ENCODE measurements at regions not wholly inside any gene's neighbourhood (a gene's known extent, or its start where the extent isn't known, plus 50 kb on each side); places are given as distances from the start of the nearest gene placed in this dataset.

- DNase-seq = no peak
Measured at GRCh38 chr21:40990366-40990765, 143.4 kb upstream of the DSCAM start.

DNA sequence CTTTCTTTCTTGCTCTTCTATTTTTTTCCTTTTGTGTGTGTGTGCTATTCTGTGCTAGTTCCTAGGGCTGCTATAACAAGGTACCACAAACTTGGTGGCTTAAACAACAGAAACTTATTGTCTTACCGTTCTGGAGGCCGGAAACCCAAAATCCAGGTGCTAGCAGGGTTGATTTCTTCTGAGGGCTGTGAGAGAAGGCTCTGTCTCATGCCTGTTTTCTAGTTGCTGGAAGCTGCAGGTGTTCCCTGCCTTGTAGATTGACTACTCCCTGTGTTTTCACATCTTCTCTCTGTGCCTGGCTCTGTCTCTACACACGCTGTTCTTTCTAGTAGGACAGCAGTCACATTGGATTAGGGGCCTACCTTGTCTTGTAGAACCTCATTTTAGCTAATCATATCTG, 150.9 kb upstream of the DSCAM start:
- no peak for DNase-seq

GRCh38 chr21:41000838-41001237, 153.9 kb upstream of the DSCAM start:
- DNase-seq = no peak

DNA sequence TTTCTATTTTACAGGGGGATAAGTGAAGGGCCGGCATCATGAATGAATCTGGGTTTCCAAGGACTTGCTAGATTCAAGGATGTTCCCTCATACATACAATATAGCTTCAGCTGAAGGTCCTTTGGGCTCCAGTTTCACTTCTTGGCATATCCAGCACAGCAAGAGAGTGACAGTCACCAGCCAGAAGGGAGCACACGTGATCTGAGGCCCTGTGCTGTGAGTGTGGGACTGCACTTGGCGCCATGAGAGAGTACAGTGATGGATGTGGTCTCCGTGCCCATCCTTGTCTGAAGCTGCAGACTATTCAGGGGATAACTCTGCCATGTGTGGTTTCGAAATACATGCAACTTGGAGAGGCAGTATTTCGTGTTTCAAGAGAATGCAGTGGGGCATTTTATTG, 159.7 kb upstream of the DSCAM start:
- no peak for DNase-seq

- DNase-seq = no peak
Measured at GRCh38 chr21:41008351-41008750, 159.6 kb upstream of the BACE2 start.

DNA sequence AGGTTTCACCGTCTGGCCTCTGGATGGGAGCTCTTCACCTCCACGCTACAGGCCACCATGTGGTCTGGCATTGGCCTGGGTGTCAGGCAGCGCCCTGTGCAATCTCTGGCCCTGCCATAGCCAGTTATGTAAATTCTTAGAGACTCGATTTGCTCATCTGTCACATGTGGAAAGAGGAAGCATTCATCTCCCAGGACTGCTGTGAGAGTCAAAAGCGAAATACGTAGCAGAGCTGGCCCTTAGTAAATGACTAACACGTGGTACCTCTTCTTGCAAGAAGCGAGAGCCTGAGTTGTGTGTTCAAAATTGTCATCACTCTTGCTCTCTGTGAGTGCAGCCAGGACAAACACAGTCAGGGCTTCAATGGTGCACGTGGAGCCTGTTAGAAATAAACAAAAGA, 159.0 kb upstream of the BACE2 start:
- no peak for DNase-seq

DNA sequence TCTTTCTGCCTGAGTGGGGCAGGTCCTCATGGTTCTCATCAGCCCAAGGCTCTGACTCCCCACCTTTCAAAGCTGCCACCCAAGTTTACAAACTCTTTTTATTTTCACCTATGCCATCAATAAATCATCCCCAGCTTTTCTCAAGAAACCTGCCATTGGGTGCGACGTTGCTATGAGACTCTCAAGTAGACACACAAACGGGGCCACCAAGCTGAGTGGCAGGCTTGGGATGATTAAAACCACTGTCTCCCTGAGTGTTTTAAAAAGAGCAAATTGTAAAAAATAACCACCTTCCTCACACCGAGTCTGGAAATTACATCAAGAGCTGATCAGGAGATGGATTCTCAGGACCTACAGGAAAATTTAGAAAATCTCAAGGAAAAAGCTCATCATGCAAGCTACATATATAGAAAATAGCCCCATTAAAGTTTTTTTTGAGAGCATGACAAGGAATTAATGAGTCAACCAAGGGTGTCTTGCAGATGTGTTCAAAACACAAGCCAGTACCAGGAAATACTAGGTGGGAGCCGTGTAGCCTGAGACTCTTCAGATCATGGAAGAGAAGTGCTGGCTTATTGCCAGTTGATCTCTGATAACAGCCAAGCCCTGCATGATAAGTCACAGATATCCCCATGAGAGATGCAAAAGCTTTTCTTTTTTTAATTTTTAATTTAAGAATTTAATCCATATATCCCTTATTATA, 158.4 kb upstream of the BACE2 start:
- DNase-seq = no peak

- no peak for DNase-seq
Measured at GRCh38 chr21:41010101-41010435, 157.9 kb upstream of the BACE2 start.

GRCh38 chr21:41011098-41011731, 156.7 kb upstream of the BACE2 start:
- DNase-seq = no peak

DNA sequence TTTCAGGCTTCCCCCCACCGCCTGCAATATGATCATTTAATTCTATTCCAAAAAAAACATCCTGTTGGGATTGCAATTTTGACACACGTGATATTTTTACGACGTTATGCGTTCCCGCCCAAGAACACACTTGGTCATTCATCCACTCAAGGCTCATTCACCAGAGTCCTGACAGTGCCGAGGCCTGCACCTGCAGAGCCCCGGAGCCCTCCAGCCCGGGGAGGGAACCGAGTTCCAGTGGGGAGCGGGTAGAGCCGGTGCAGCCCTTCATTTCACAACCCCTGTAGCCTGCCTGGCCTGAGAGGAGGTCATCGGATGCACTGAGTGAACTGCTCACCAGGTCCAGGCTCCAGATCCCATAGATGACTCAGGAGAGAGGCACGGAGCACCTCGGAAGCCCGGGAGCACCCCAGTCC, 156.0 kb upstream of the BACE2 start:
- DNase-seq = no peak

GRCh38 chr21:41012425-41012824, 155.5 kb upstream of the BACE2 start:
- DNase-seq = no peak

- no peak for DNase-seq
Measured at GRCh38 chr21:41016472-41016871, 151.5 kb upstream of the BACE2 start.

GRCh38 chr21:41018431-41018830, 149.5 kb upstream of the BACE2 start:
- DNase-seq = no peak

- no peak for DNase-seq
Measured at GRCh38 chr21:41023936-41024335, 144.0 kb upstream of the BACE2 start.

DNA sequence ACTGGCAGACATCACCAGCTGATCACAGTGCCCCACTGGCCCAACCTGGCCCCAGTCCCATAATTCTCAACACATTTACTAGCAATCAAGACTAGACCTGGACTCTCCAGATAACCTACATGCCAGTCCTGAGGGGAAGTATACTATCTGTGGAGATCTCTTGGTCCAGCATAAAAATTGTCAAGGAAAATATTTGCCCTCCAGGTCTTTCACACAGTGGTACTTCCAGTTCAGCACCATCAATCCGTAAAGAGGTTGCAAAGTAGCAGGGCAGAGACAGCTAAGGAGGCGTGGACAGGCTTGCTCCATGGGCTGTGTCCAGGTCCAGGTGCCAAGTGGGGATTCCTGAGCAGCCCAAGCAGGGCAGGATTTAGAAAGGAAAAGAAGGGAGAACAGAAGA, 143.6 kb upstream of the BACE2 start:
- no peak for DNase-seq

DNA sequence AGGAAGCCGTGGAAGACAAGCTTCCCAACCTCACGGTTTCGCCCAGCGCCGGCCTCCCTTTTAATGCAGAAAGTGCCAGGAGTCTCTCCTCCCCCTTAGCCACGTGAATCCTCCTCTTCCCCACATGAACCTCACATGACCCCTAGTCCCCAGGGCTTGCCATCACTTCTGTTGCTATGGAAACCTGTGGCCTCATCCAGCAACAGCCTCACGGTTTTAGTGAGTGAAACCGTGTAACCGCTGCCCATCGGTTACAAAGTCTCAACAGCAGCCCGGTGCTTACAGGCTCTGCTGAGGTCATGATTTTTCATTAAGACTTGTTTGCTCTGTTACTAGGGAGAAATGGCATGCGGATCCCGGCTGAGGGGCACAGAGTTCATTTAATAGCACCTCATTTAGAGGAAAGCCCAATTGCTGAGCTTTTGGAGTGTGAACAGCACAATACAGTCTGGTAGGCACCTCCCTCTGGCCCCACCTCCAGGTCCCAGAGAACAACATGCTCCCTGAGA, 143.2 kb upstream of the BACE2 start:
- DNase-seq = no peak

DNA sequence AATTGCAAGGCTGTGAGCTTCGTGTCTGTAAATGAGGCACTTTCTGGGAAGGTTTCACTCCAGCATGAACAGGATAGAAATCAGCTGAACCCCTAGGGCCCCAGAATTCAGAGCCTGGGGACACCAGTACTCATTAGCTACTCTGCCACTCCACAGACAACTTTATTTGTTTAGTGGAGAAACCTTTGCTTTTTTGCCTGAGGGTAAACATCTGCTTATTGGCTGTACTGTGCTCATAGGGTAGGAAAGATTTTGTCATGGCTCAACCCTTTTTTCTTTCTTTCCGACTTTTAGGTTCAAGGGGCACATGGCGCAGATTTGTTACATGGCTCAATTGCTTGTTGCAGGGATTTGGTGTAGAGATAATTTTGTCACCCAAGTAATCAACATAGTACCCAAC, 138.4 kb upstream of the BACE2 start:
- no peak for DNase-seq

- DNase-seq = no peak
Measured at GRCh38 chr21:41031701-41032220, 136.2 kb upstream of the BACE2 start.

- DNase-seq = no peak
Measured at GRCh38 chr21:41032541-41032940, 135.4 kb upstream of the BACE2 start.

DNA sequence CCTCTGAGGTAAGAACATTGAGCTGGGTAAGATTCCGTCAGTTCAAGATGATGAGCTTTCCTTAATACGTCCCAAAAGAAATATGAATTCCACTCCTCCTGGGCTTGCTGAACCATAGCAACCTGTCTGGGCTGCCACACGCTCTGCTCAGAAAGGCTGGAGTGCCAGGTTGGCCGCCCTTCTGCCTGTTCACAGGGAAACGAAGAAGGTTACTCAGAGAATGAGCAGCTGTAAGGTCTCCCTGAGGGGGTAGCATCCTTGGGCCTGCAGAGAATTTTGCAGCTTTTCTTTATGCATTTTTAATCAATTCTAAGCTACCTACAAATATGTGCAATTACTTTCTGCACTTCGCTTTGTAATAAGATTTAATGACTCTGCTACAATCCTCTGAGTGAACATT, 130.7 kb upstream of the BACE2 start:
- DNase-seq = no peak

- no peak for DNase-seq
Measured at GRCh38 chr21:41037936-41038335, 130.0 kb upstream of the BACE2 start.

GRCh38 chr21:41043014-41043413, 124.9 kb upstream of the BACE2 start:
- DNase-seq = no peak

DNA sequence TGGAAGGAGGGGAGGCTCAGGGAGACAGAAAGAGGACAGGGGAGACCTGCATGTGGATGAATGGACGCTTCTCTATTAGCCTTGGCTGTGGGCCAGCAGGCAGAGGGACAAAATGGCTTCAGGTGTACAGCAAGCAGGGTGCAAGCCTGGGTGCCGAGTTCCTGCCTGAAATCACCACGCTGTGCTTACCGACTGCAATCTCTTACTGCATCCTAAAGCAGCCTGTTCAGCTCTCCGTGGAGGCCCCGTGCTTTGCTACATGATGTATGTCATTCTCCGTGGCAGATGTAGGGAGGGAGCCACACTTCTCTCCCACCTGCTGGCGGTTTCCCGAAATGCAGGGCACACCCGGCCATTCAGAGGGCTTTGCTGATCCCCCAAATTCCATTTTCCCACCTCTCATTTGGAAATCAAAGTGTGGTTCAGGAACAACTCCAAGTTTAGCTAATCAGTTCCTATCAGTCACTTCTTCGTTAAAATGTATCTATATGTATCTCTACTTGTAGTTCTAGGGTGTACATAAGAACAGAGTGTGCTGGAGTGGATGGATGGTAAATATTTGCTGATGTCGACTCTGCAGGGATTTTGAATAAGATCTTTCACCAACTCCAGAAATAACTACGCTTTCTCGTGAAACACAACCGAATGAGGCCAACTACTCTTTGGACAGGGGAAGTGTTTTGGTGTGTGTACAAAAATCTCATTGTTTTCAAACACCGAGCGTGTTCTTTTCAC, 122.3 kb upstream of the BACE2 start:
- DNase-seq = no peak

DNA sequence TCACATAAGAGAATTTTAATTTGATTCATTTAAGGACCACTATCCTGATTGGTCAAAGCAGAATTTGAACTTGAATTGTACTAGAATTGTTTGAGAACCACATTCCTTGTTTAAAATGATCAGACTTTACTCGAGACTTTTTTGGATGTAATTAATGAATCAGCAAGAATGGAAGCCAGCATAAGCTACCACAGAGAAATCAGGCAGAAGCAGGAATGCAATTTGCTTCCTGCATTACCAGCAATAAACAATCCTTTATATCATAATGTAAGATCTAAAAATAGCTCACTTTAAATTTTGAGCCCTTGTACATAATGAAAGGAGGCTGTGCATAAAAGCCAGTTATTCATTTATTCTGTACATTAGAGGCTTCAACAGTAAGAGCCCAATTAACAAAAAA, 119.8 kb upstream of the BACE2 start:
- DNase-seq = no peak

Data from stimulated activated CD4-positive, alpha-beta T cell treated with anti-CD3 and anti-CD28 coated beads, Interleukin-2, amount 100 ng/mL, for 24 hours (primary cell).